H1 (cell line): ENCODE measurements at regions not wholly inside any gene's neighbourhood (a gene's known extent, or its start where the extent isn't known, plus 50 kb on each side); places are given as distances from the start of the nearest gene placed in this dataset.

Experiments
- BACH1 ChIP-seq: IDR thresholded peaks from 2 replicates; pipeline ENCODE4 v1.6.1; 2012; ENCODE audit warnings: low read length, improper control_type of control experiment
- CHD7 ChIP-seq: fragments of 300-600 bp; sonication (generic); IDR thresholded peaks from 2 replicates; pipeline ENCODE4 v1.7.1; 2012; ENCODE audit warnings: low read length, moderate library complexity, mild to moderate bottlenecking, inconsistent platforms; ENCODE audit not compliant: insufficient replicate concordance
- CTCF ChIP-seq, 3 experiments: IDR thresholded peaks; 1 replicate in 2 of 3; 2 replicates in 1 of 3; pipeline versions ENCODE4 v1.5.1 to v1.6.1; 2011; ENCODE audit warnings: low read length in 3 of 3, mild to moderate bottlenecking in 3 of 3, inconsistent platforms in 2 of 3, low read depth in 1 of 3, moderate library complexity in 1 of 3; ENCODE audit not compliant: insufficient read depth in 1 of 3; ENCODE audit errors: control extremely low read depth in 1 of 3
- EP300 ChIP-seq, 2 experiments: IDR thresholded peaks; 1 replicate in 1 of 2; 2 replicates in 1 of 2; pipeline ENCODE4 v1.6.1; 2011 to 2012; ENCODE audit warnings: low read depth in 2 of 2, low read length in 2 of 2, mild to moderate bottlenecking in 2 of 2, borderline replicate concordance in 1 of 2, inconsistent platforms in 1 of 2, moderate library complexity in 1 of 2
- MAFK ChIP-seq: IDR thresholded peaks from 2 replicates; pipeline ENCODE4 v1.6.1; 2012; ENCODE audit warnings: low read depth, mild to moderate bottlenecking, improper control_type of control experiment, low read length
- RXRA ChIP-seq: IDR thresholded peaks from 2 replicates; pipeline ENCODE4 v1.6.1; 2011; ENCODE audit warnings: low read depth, mild to moderate bottlenecking, low read length, moderate library complexity; ENCODE audit not compliant: insufficient read depth
- SIX5 ChIP-seq: IDR thresholded peaks from 2 replicates; pipeline ENCODE4 v1.6.1; 2011; ENCODE audit warnings: mild to moderate bottlenecking, low read depth, low read length
- SP2 ChIP-seq: IDR thresholded peaks from 2 replicates; pipeline ENCODE4 v1.6.1; 2012; ENCODE audit warnings: mild to moderate bottlenecking, low read length, inconsistent platforms
- TAF7 ChIP-seq: optimal IDR thresholded peaks from 2 replicates; pipeline ENCODE3; 2011; ENCODE audit warnings: low read depth, mild to moderate bottlenecking, inconsistent platforms, low read length, moderate library complexity, borderline replicate concordance

- no peak for TF ChIP-seq CHD7
- no peak for TF ChIP-seq EP300 (IDR thresholded peaks at IDR 0.05; ENCODE audit: borderline replicate concordance in 1 of 2, low read depth in 2 of 2, low read length in 2 of 2)
- no peak for TF ChIP-seq MAFK
- TF ChIP-seq CTCF (IDR thresholded peaks at IDR 0.05; ENCODE audit: control extremely low read depth in 1 of 3, insufficient read depth in 1 of 3, low read depth in 1 of 3, low read length in 3 of 3) = no peak
- no peak for TF ChIP-seq SP2
- TF ChIP-seq TAF7 = no peak
- TF ChIP-seq RXRA = no peak
- no peak for TF ChIP-seq BACH1
- no peak for TF ChIP-seq SIX5
These were observed 828.8 kb downstream of the ROBO2 start (continued) for GRCh38 chr3:77868725-77869124.
